GM13976 (cell line): ENCODE measurements at regions not wholly inside any gene's neighbourhood (a gene's known extent, or its start where the extent isn't known, plus 50 kb on each side); places are given as distances from the start of the nearest gene placed in this dataset.

Experiments used
- DNase-seq: peaks from one replicate; pipeline ENCODE4 v3.0.0; 2012; ENCODE audit warnings: low spot score
- CTCF ChIP-seq: IDR thresholded peaks from 2 replicates; pipeline ENCODE4 v1.5.1; 2012; ENCODE audit warnings: borderline replicate concordance, mild to moderate bottlenecking; ENCODE audit not compliant: insufficient read depth; ENCODE audit errors: extremely low read depth, missing control alignments, control extremely low read depth
- in situ Hi-C: fragments of 300-500 bp; cut with MboI; formaldehyde crosslinking; loops from one replicate; pipeline ENCODE4 v1.12.0; 2022; ENCODE audit warnings: low sequenced_read_pairs, mixed read lengths, inconsistent platforms; ENCODE audit not compliant: unreplicated experiment

GRCh38 chr2:122101319-122101718, 345.9 kb downstream of the TSN start:
- no peak for DNase-seq
- TF ChIP-seq CTCF, result no peak
- in situ Hi-C loops, result no loop called here

- in situ Hi-C loops, result no loop called here
- TF ChIP-seq CTCF, result no peak
- no peak for DNase-seq
These were observed 349.9 kb downstream of the TSN start for GRCh38 chr2:122105171-122105876.

- in situ Hi-C loops, result no loop called here
- no peak for DNase-seq
- TF ChIP-seq CTCF, result no peak
These were observed 350.4 kb downstream of the TSN start for GRCh38 chr2:122105877-122106206.

GRCh38 chr2:122108186-122108585, 352.7 kb downstream of the TSN start:
- TF ChIP-seq CTCF, result no peak
- in situ Hi-C loops, result no loop called here
- no peak for DNase-seq

GRCh38 chr2:122112216-122113005, 357.0 kb downstream of the TSN start:
- in situ Hi-C loops, result no loop called here
- no peak for DNase-seq
- TF ChIP-seq CTCF, result no peak

GRCh38 chr2:122114421-122114820, 359.0 kb downstream of the TSN start:
- in situ Hi-C loops, result no loop called here
- no peak for TF ChIP-seq CTCF
- DNase-seq, result no peak
